ENCODE measurements at regions not wholly inside any gene's neighbourhood (a gene's known extent, or its start where the extent isn't known, plus 50 kb on each side); places are given as distances from the start of the nearest gene placed in this dataset.
"Not testable (repeated sequence)": the region's sequence is repeated elsewhere in the genome, so short reads cannot be mapped to it uniquely, and the experiment has no call there.

GRCh38 chr11:31957674-31958073 lies 133.2 kb upstream of the RCN1 start:
- DNase-seq = no peak
- Histone ChIP-seq H3K4me3 (ENCODE audit: insufficient read depth, low read depth, low read length) (no peak overlapping the region), H3K36me3 (replicated peaks; ENCODE audit: control insufficient read depth, insufficient read depth, low read length) (no peaks in the 10 kb centered on the region), H3K27me3 (ENCODE audit: control insufficient read depth, insufficient read depth, low read length) (no peaks in the 10 kb centered on the region; the same call in 1 of the 2 replicates)

- Histone ChIP-seq H3K27me3 (ENCODE audit: control insufficient read depth, insufficient read depth, low read length) (no peaks in the 10 kb centered on the region; the same call in 1 of the 2 replicates), H3K4me3 (ENCODE audit: insufficient read depth, low read depth, low read length) (no peak overlapping the region), H3K36me3 (replicated peaks; ENCODE audit: control insufficient read depth, insufficient read depth, low read length) (no peaks in the 10 kb centered on the region)
- no peak for DNase-seq
Observed at GRCh38 chr11:31956310-31956709, 134.6 kb upstream of the RCN1 start.

- no peaks in the 10 kb centered on the region for H3K36me3 ChIP-seq (replicated peaks; ENCODE audit: control insufficient read depth, insufficient read depth, low read length)
- H3K4me3 ChIP-seq (ENCODE audit: insufficient read depth, low read depth, low read length) = no peak overlapping the region
- no peaks in the 10 kb centered on the region; the same call in 1 of the 2 replicates for H3K27me3 ChIP-seq (ENCODE audit: control insufficient read depth, insufficient read depth, low read length)
- DNase-seq = no peak
Observed at GRCh38 chr11:31955838-31956237, 135.0 kb upstream of the RCN1 start.

- Histone ChIP-seq H3K36me3 (replicated peaks; ENCODE audit: control insufficient read depth, insufficient read depth, low read length) (no peaks in the 10 kb centered on the region), H3K4me3 (ENCODE audit: insufficient read depth, low read depth, low read length) (no peak overlapping the region), H3K27me3 (ENCODE audit: control insufficient read depth, insufficient read depth, low read length) (no peaks in the 10 kb centered on the region; the same call in 1 of the 2 replicates)
- no peak for DNase-seq
Observed at GRCh38 chr11:31953803-31954327, 137.0 kb upstream of the RCN1 start.

GRCh38 chr11:31949733-31950200 lies 138.6 kb upstream of the PAX6 start:
- H3K27me3 ChIP-seq (ENCODE audit: control insufficient read depth, insufficient read depth, low read length); DNase-seq; H3K4me3 ChIP-seq (ENCODE audit: insufficient read depth, low read depth, low read length); H3K36me3 ChIP-seq (replicated peaks; ENCODE audit: control insufficient read depth, insufficient read depth, low read length): not testable (repeated sequence)

GRCh38 chr11:31947051-31947450 lies 135.9 kb upstream of the PAX6 start:
- H3K27me3 ChIP-seq (ENCODE audit: control insufficient read depth, insufficient read depth, low read length) = no peaks in the 10 kb centered on the region
- no peak overlapping the region for H3K4me3 ChIP-seq (ENCODE audit: insufficient read depth, low read depth, low read length)
- no peak for DNase-seq
- H3K36me3 ChIP-seq (replicated peaks; ENCODE audit: control insufficient read depth, insufficient read depth, low read length) = no peaks in the 10 kb centered on the region

GRCh38 chr11:31943056-31943780 lies 132.1 kb upstream of the PAX6 start:
- no peak for DNase-seq
- no peaks in the 10 kb centered on the region for H3K27me3 ChIP-seq (ENCODE audit: control insufficient read depth, insufficient read depth, low read length)
- no peaks in the 10 kb centered on the region for H3K36me3 ChIP-seq (replicated peaks; ENCODE audit: control insufficient read depth, insufficient read depth, low read length)
- H3K4me3 ChIP-seq (ENCODE audit: insufficient read depth, low read depth, low read length) = no peak overlapping the region

- Histone ChIP-seq H3K36me3 (replicated peaks; ENCODE audit: control insufficient read depth, insufficient read depth, low read length) (no peaks in the 10 kb centered on the region), H3K27me3 (ENCODE audit: control insufficient read depth, insufficient read depth, low read length) (no peaks in the 10 kb centered on the region), H3K4me3 (ENCODE audit: insufficient read depth, low read depth, low read length) (no peak overlapping the region)
- DNase-seq = no peak
Observed at GRCh38 chr11:31940371-31941037, 129.4 kb upstream of the PAX6 start.

- Histone ChIP-seq H3K4me3 (ENCODE audit: insufficient read depth, low read depth, low read length) (no peak overlapping the region), H3K27me3 (ENCODE audit: control insufficient read depth, insufficient read depth, low read length) (no peaks in the 10 kb centered on the region), H3K36me3 (replicated peaks; ENCODE audit: control insufficient read depth, insufficient read depth, low read length) (no peaks in the 10 kb centered on the region)
- no peak for DNase-seq
Observed at GRCh38 chr11:31939004-31939403, 127.9 kb upstream of the PAX6 start.

GRCh38 chr11:31936312-31936711 lies 125.2 kb upstream of the PAX6 start:
- H3K4me3 ChIP-seq (ENCODE audit: insufficient read depth, low read depth, low read length) = no peak overlapping the region
- no peak for DNase-seq
- H3K27me3 ChIP-seq (ENCODE audit: control insufficient read depth, insufficient read depth, low read length) = no peaks in the 10 kb centered on the region
- no peaks in the 10 kb centered on the region for H3K36me3 ChIP-seq (replicated peaks; ENCODE audit: control insufficient read depth, insufficient read depth, low read length)

- no peaks in the 10 kb centered on the region for H3K36me3 ChIP-seq (replicated peaks; ENCODE audit: control insufficient read depth, insufficient read depth, low read length)
- H3K4me3 ChIP-seq (ENCODE audit: insufficient read depth, low read depth, low read length) = no peak overlapping the region
- H3K27me3 ChIP-seq (ENCODE audit: control insufficient read depth, insufficient read depth, low read length) = no peaks in the 10 kb centered on the region
- no peak for DNase-seq
Observed at GRCh38 chr11:31932879-31933278, 121.8 kb upstream of the PAX6 start.

- H3K27me3 ChIP-seq (ENCODE audit: control insufficient read depth, insufficient read depth, low read length) = no peaks in the 10 kb centered on the region
- H3K4me3 ChIP-seq (ENCODE audit: insufficient read depth, low read depth, low read length) = no peak overlapping the region
- no peaks in the 10 kb centered on the region for H3K36me3 ChIP-seq (replicated peaks; ENCODE audit: control insufficient read depth, insufficient read depth, low read length)
- DNase-seq = no peak
Observed at GRCh38 chr11:31927982-31928381, 116.9 kb upstream of the PAX6 start.

GRCh38 chr11:31926816-31927528 lies 115.8 kb upstream of the PAX6 start:
- DNase-seq = no peak
- Histone ChIP-seq H3K36me3 (replicated peaks; ENCODE audit: control insufficient read depth, insufficient read depth, low read length) (no peaks in the 10 kb centered on the region), H3K4me3 (ENCODE audit: insufficient read depth, low read depth, low read length) (no peak overlapping the region), H3K27me3 (ENCODE audit: control insufficient read depth, insufficient read depth, low read length) (no peaks in the 10 kb centered on the region)

- H3K4me3 ChIP-seq (ENCODE audit: insufficient read depth, low read depth, low read length) = no peak overlapping the region
- no peaks in the 10 kb centered on the region for H3K36me3 ChIP-seq (replicated peaks; ENCODE audit: control insufficient read depth, insufficient read depth, low read length)
- H3K27me3 ChIP-seq (ENCODE audit: control insufficient read depth, insufficient read depth, low read length) = no peaks in the 10 kb centered on the region
- DNase-seq = no peak
Observed at GRCh38 chr11:31926106-31926505, 115.0 kb upstream of the PAX6 start.

- Histone ChIP-seq H3K36me3 (replicated peaks; ENCODE audit: control insufficient read depth, insufficient read depth, low read length) (no peaks in the 10 kb centered on the region), H3K27me3 (ENCODE audit: control insufficient read depth, insufficient read depth, low read length) (no peaks in the 10 kb centered on the region), H3K4me3 (ENCODE audit: insufficient read depth, low read depth, low read length) (no peak overlapping the region)
- DNase-seq = no peak
Observed at GRCh38 chr11:31922450-31922849, 111.3 kb upstream of the PAX6 start.
